GM12875 (cell line): ENCODE measurements at regions not wholly inside any gene's neighbourhood (a gene's known extent, or its start where the extent isn't known, plus 50 kb on each side); places are given as distances from the start of the nearest gene placed in this dataset.

Source experiments
- H3K4me3 ChIP-seq: one replicate; pipeline ENCODE4 v1.5.1; 2011; ENCODE audit warnings: low read depth, low read length, control low read depth
- TF ChIP-seq, protein P1 (sequence below): IDR thresholded peaks from 2 replicates; pipeline ENCODE4 v1.5.1; 2011; ENCODE audit warnings: low read depth, mild to moderate bottlenecking, control low read depth, inconsistent platforms, low read length, moderate library complexity, borderline replicate concordance; ENCODE audit not compliant: insufficient read depth

DNA sequence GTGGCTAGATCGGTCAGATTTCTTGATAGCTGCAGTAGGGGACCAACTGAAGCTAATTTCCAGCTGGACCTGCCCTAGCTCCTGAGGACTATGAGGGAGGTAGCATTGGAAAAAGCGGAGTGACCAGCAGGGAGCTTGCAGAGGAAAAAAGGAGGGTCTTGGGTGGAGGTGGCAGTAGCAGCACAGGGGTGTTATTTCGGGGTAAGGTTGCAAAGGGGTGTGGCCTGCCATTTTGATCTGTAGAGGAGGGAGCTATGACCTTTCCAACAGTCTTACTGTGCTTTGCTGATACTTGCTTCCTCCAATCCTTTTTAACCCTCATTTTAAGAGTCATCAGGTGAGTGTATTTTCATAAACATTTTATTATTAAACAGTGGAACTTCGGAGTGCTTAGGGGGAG lies 83.8 kb upstream of the NRXN3 start:
- TF ChIP-seq, protein P1, sequence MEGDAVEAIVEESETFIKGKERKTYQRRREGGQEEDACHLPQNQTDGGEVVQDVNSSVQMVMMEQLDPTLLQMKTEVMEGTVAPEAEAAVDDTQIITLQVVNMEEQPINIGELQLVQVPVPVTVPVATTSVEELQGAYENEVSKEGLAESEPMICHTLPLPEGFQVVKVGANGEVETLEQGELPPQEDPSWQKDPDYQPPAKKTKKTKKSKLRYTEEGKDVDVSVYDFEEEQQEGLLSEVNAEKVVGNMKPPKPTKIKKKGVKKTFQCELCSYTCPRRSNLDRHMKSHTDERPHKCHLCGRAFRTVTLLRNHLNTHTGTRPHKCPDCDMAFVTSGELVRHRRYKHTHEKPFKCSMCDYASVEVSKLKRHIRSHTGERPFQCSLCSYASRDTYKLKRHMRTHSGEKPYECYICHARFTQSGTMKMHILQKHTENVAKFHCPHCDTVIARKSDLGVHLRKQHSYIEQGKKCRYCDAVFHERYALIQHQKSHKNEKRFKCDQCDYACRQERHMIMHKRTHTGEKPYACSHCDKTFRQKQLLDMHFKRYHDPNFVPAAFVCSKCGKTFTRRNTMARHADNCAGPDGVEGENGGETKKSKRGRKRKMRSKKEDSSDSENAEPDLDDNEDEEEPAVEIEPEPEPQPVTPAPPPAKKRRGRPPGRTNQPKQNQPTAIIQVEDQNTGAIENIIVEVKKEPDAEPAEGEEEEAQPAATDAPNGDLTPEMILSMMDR, result no peak
- H3K4me3 ChIP-seq, result no peak overlapping the region

- TF ChIP-seq, protein P1, result no peak
- no peak overlapping the region for H3K4me3 ChIP-seq
Measured at GRCh38 chr14:78088916-78089315, 81.3 kb upstream of the NRXN3 start.

DNA sequence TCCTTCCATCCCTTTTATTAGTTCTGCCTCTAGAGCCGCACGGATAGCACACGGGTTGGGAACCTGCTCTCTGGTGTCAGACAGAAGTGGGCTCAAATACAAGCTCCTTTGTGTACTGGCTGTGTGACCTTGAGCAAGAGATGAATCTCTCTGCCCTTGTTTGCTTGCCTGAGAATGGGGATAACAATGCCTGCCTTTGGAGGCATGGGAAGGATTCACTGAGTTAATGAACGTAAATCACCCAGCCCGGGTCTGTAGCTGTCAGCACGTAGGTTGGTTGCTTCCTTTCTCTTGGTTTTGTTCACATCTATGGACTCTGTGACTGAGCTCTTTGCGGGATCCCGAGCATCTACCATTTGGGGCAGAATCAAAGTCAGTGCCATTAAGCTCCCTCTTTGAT lies 79.3 kb upstream of the NRXN3 start:
- TF ChIP-seq, protein P1, result no peak
- no peak overlapping the region for H3K4me3 ChIP-seq

DNA sequence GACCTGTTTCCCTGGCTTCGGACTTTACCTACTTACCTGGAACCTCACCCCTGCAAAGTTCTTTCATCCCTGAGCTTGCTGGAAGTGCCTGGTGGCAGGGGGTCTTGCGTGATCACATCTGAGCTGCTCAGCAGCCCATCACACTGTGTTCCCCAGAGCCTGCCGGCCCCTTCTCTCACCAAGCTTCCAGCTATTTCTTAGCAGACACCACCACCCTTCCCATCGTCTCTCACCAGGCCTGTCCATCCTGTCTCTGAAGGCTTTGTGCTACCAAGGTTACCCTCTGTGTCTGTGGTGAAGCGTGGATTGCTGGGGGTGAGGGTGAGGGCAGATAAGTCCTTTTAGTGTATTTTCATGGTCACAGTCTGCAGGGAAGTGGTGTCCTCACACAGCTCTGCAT lies 78.8 kb upstream of the NRXN3 start:
- no peak overlapping the region for H3K4me3 ChIP-seq
- TF ChIP-seq, protein P1, result no peak

DNA sequence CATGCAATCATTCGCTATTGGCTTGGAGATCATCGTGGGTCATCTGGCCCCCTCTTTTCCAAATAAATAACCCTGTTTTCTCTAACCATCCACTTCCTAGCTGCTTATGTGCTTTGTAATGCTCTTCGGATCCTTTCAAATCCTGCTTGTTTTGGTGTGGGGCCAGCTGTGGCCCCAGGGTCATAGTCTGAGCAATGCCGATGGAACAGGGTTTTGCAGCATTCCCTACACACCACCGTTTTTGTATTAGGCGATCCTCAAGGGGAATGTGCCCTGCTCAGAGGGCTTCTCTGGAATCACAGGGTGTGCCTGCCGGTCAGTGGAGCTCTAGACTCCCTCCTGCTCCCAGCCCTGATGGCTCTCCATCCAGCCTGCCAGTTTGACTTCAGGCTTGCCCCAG lies 78.1 kb upstream of the NRXN3 start:
- TF ChIP-seq, protein P1, result no peak

DNA sequence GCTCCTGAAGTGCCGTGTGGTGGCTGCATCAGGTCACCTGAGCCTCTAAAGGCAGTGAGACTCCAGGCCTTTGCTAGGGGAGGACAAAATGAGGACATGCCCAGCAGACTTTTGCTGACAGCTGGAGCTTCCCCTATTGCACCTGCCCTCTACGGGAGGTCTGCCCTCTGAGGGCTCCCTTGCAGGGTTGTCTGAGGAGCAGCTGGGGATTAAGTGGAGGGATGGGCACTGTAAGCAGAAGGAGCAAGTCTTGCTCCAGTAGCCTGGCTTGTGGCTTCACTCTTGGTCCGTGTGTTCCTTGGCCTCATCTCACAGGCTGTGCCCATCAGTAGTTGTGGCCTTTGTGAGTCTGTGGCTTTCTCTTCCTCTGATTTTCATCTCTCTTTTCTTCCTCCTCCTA lies 66.9 kb upstream of the NRXN3 start:
- TF ChIP-seq, protein P1, result no peak
- H3K4me3 ChIP-seq, result no peak overlapping the region

More for the DNA sequence above, 78.1 kb upstream of the NRXN3 start:
- no peak overlapping the region for H3K4me3 ChIP-seq

DNA sequence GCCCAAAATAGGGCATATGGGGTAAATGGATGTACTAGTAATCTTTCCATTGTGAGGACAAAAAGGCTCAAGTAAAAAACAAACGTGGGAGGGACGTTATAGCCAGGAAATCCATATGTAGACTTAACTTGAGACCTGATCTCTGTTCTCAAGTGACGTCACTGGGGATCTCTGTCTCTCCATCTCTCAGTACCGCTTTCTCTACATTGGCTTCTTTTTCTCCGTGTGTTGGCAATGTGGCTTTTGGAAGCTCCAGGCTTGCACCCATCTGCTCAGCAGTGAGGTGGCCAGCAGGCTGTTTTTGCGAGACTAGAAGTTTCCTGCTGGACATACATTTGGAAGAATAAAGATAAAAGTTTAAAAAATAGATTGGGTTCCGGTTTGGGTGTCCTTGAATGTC lies 66.0 kb upstream of the NRXN3 start:
- no peak overlapping the region for H3K4me3 ChIP-seq
- TF ChIP-seq, protein P1, result no peak
